ENCODE measurements at regions not wholly inside any gene's neighbourhood (a gene's known extent, or its start where the extent isn't known, plus 50 kb on each side); places are given as distances from the start of the nearest gene placed in this dataset.

DNA sequence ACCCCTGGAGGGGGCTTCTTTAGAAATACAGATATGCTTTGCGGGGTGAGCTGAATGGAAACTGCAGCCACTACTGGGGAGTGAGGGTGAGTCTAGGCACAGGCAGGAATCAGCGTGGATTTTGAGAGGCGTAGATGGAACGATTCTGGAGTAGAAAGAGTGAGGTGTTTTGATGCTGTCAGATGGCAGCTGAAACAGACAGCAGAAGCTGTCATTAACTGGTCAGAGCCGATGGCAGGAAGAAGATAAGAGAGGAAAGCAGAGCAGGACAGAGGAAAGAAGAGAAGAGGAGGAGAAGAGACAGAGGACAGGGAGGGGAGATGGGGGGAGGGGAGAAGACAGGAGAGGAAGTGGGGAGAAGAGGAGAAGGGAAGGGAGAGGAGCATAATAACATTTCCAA lies 138.5 kb downstream of the LRIG2 start:
- TF ChIP-seq, protein P1, sequence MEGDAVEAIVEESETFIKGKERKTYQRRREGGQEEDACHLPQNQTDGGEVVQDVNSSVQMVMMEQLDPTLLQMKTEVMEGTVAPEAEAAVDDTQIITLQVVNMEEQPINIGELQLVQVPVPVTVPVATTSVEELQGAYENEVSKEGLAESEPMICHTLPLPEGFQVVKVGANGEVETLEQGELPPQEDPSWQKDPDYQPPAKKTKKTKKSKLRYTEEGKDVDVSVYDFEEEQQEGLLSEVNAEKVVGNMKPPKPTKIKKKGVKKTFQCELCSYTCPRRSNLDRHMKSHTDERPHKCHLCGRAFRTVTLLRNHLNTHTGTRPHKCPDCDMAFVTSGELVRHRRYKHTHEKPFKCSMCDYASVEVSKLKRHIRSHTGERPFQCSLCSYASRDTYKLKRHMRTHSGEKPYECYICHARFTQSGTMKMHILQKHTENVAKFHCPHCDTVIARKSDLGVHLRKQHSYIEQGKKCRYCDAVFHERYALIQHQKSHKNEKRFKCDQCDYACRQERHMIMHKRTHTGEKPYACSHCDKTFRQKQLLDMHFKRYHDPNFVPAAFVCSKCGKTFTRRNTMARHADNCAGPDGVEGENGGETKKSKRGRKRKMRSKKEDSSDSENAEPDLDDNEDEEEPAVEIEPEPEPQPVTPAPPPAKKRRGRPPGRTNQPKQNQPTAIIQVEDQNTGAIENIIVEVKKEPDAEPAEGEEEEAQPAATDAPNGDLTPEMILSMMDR (IDR thresholded peaks at IDR 0.05 in 4 of 5, conservative IDR thresholded peaks at IDR 0.05 in 1 of 5) = no peak
- no peak for TF ChIP-seq POLR2A (IDR thresholded peaks at IDR 0.05)
